Kidney (tissue), 13 donors: ENCODE measurements at regions not wholly inside any gene's neighbourhood (a gene's known extent, or its start where the extent isn't known, plus 50 kb on each side); places are given as distances from the start of the nearest gene placed in this dataset.
A peak's percentile ranks its signal among the peaks of the same experiment; 100 is the strongest.

ENCODE experiments used
- DNase-seq, 5 donors: peaks; one replicate each; pipeline ENCODE4 v3.0.0-alpha.2; 2013 to 2020
- FAIRE-seq: peaks from 2 replicates; lab custom pipeline; 2012; peaks lifted over from hg19 to GRCh38; lab: Jason Lieb, UNC
- H3K27ac ChIP-seq, 2 donors: one replicate each; pipeline ENCODE4 v1.7.0; 2013; ENCODE audit warnings: low read depth in 2 of 2, low read length in 2 of 2, inconsistent platforms in 1 of 2
- H3K27me3 ChIP-seq: one replicate; pipeline ENCODE4 v1.7.1; 2013; ENCODE audit warnings: low read length, inconsistent platforms; ENCODE audit not compliant: control insufficient read depth, insufficient read depth
- H3K36me3 ChIP-seq, 3 donors: one replicate each; pipeline versions ENCODE4 v1.7.0 to v1.7.1; 2013; ENCODE audit warnings: low read length in 3 of 3, control low read depth in 1 of 3, inconsistent platforms in 1 of 3; ENCODE audit not compliant: insufficient read depth in 3 of 3, control insufficient read depth in 2 of 3
- H3K4me1 ChIP-seq, 3 donors: one replicate each; pipeline versions ENCODE4 v1.7.0 to v1.7.1; 2013; ENCODE audit warnings: low read length in 3 of 3, inconsistent platforms in 1 of 3, low read depth in 1 of 3; ENCODE audit not compliant: control insufficient read depth in 2 of 3, insufficient read depth in 2 of 3
- H3K4me3 ChIP-seq, 3 donors: one replicate each; pipeline versions ENCODE4 v1.7.0 to v1.8.1; 2013; ENCODE audit warnings: low read length in 3 of 3, control low read depth in 1 of 3, inconsistent platforms in 1 of 3
- H3K9ac ChIP-seq, 3 donors: one replicate each; pipeline versions ENCODE4 v1.7.0 to v1.7.1; 2013; ENCODE audit warnings: low read length in 3 of 3, control low read depth in 1 of 3, inconsistent platforms in 1 of 3
- H3K9me3 ChIP-seq, 3 donors: one replicate each; pipeline versions ENCODE4 v1.7.0 to v1.7.1; 2013; ENCODE audit warnings: low read length in 3 of 3, control low read depth in 1 of 3, inconsistent platforms in 1 of 3; ENCODE audit not compliant: control insufficient read depth in 2 of 3, insufficient read depth in 1 of 3
- intact Hi-C: fragments of 100-400 bp; cut with DNase I; formaldehyde crosslinking; loops from one replicate; pipeline ENCODE4 v1.11.1; 2022
- TF ChIP-seq, protein P1 (sequence below): IDR thresholded peaks from 3 replicates; pipeline ENCODE4 v1.5.1; 2012; ENCODE audit warnings: mild to moderate bottlenecking, moderate library complexity, borderline replicate concordance; ENCODE audit not compliant: insufficient read depth; ENCODE audit errors: extremely low read depth
- donor health status: control.
- donor health status: control.
- donor health status: control.
- donor health status: control.
- donor health status: control.
- donor health status: DM: yes; HTN: yes; CAD: no.
- donor health status: Normal renal cell carcinoma (clear cell type).

DNA sequence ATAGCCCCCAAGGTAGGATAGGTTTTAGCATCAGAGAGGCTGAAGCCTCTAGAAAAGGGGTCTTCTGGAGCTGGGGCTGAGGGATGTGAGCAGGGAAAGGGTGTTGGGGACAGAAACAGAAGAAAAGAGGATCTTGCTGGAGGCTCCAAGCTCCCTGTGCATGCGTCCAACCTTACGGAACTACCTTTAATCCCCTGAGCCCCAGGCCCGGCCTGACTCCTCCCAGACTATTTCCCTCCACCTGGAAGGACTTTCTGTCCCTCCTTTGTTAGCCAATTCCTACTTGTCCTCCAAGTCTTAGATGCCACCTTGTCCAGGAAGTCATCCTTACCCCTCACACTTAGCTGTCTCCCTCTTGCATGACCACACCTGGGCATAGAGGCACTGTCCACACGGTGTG is 50.0 kb upstream of the VPS8 start:
- Histone ChIP-seq H3K9ac (no peak overlapping the region), H3K4me3 (no peak overlapping the region), H3K27ac (no peak overlapping the region), H3K27me3 (no peaks in the 10 kb centered on the region), H3K4me1 (peaks cover 0 to 14% (median 2%) of the 10 kb centered on the region in 3 donors), H3K9me3 (no peaks in the 10 kb centered on the region), H3K36me3 (no peaks in the 10 kb centered on the region)
- DNase-seq, result peak in 1 of 5 donors; percentile 29
- FAIRE-seq, result no peak
- intact Hi-C loops, result no loop called here
- TF ChIP-seq, protein P1, sequence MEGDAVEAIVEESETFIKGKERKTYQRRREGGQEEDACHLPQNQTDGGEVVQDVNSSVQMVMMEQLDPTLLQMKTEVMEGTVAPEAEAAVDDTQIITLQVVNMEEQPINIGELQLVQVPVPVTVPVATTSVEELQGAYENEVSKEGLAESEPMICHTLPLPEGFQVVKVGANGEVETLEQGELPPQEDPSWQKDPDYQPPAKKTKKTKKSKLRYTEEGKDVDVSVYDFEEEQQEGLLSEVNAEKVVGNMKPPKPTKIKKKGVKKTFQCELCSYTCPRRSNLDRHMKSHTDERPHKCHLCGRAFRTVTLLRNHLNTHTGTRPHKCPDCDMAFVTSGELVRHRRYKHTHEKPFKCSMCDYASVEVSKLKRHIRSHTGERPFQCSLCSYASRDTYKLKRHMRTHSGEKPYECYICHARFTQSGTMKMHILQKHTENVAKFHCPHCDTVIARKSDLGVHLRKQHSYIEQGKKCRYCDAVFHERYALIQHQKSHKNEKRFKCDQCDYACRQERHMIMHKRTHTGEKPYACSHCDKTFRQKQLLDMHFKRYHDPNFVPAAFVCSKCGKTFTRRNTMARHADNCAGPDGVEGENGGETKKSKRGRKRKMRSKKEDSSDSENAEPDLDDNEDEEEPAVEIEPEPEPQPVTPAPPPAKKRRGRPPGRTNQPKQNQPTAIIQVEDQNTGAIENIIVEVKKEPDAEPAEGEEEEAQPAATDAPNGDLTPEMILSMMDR, result no peak
